Activated naive CD8-positive, alpha-beta T cell treated with anti-CD3 and anti-CD28 coated beads for 36 hours (primary cell): ENCODE measurements at regions not wholly inside any gene's neighbourhood (a gene's known extent, or its start where the extent isn't known, plus 50 kb on each side); places are given as distances from the start of the nearest gene placed in this dataset.
"Not testable (repeated sequence)": the region's sequence is repeated elsewhere in the genome, so short reads cannot be mapped to it uniquely, and the experiment has no call there.

Source experiments
- DNase-seq: peaks from one replicate; pipeline ENCODE4 v3.0.0; 2021
- H3K27ac Mint-ChIP-seq: one replicate; pipeline ENCODE4 v1.8.0; 2022; ENCODE audit warnings: mild to moderate bottlenecking, moderate library complexity, mixed read lengths
- H3K27me3 Mint-ChIP-seq: one replicate; pipeline ENCODE4 v1.8.0; 2022; ENCODE audit warnings: mild to moderate bottlenecking, mixed read lengths
- H3K36me3 Mint-ChIP-seq: one replicate; pipeline ENCODE4 v1.8.0; 2021; ENCODE audit warnings: mild to moderate bottlenecking, mixed read lengths
- H3K4me1 Mint-ChIP-seq: one replicate; pipeline ENCODE4 v1.8.0; 2021; ENCODE audit warnings: mixed read lengths
- H3K4me3 Mint-ChIP-seq: one replicate; pipeline ENCODE4 v1.8.0; 2022; ENCODE audit warnings: mild to moderate bottlenecking, moderate library complexity, mixed read lengths
- H3K9me3 Mint-ChIP-seq: one replicate; pipeline ENCODE4 v1.8.0; 2022; ENCODE audit warnings: mixed read lengths

- DNase-seq: no peak
- Mint-ChIP-seq H3K4me1 (no peaks in the 10 kb centered on the region), H3K4me3 (no peak overlapping the region), H3K36me3 (no peaks in the 10 kb centered on the region), H3K9me3 (no peaks in the 10 kb centered on the region), H3K27ac (no peak overlapping the region), H3K27me3 (no peaks in the 10 kb centered on the region)
Measured at GRCh38 chr10:61066661-61067344, 122.8 kb upstream of the RHOBTB1 start.

DNA sequence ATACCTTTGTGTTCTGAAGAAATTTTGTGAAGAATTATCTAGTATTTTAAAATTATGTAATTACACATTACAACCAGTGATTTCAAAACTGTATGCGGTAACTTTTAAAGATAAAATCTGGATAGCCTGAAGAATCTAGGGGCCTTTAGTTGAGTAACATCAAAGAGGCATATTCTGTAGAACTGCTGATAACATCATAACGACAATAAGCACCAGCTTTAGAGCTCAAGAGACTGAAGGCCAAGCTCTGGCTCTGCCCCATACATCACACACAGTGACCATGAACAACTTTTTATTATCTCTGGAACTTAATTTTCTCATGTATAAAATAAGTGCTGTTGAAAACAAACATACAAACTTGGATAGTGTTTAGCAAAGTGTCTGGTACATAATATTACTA lies 121.1 kb upstream of the RHOBTB1 start:
- Mint-ChIP-seq H3K36me3 (no peaks in the 10 kb centered on the region), H3K9me3 (no peaks in the 10 kb centered on the region), H3K4me1 (no peaks in the 10 kb centered on the region)

GRCh38 chr10:61064356-61064755 lies 120.4 kb upstream of the RHOBTB1 start:
- Mint-ChIP-seq H3K4me3 (no peak overlapping the region), H3K9me3 (no peaks in the 10 kb centered on the region), H3K27ac (no peak overlapping the region), H3K27me3 (no peaks in the 10 kb centered on the region), H3K4me1 (no peaks in the 10 kb centered on the region), H3K36me3 (no peaks in the 10 kb centered on the region)
- DNase-seq: no peak

More for the DNA sequence above, 121.1 kb upstream of the RHOBTB1 start:
- H3K27ac Mint-ChIP-seq: no peak overlapping the region
- H3K4me3 Mint-ChIP-seq: no peak overlapping the region
- DNase-seq: no peak
- no peaks in the 10 kb centered on the region for H3K27me3 Mint-ChIP-seq

DNA sequence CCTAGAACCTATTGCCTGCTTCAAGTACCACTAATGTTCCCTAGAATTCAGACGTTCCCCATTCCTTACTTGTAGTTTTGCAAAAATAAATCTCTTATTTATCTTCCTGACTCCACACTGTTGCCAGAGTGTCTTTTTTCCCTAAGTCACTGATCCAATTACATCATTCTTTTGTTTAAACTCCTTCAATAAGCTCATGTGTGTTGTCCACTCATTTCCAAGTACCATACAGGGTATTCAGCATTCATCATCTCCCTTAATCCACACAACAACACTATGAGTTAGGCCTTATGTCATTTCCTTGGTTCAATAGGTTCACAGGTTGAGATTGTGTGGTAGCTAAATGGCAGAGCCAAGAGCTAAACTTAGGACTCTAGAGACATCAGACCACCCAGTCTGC lies 119.9 kb upstream of the RHOBTB1 start:
- H3K9me3 Mint-ChIP-seq: no peaks in the 10 kb centered on the region

DNA sequence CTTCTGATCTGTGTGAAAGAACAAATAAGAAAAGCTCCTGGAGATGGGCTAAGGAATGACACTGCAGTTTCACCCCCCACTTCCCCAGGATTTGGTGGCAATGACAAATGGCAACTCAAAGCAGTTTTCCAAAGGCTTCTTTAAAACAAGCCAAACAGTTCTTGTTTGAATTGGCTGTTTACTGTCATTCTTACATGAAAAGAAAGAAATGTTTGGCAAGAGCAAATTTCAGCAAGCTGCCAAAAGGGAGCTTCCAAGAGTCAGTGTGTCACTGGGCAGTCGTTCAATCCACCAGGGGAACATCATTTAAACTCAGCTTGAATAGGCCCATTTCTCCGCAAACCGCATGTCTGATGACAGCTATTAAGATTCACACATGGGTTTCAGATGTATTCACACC lies 119.0 kb upstream of the RHOBTB1 start:
- no peaks in the 10 kb centered on the region for H3K4me1 Mint-ChIP-seq
- no peaks in the 10 kb centered on the region for H3K27me3 Mint-ChIP-seq
- H3K27ac Mint-ChIP-seq: no peak overlapping the region
- H3K4me3 Mint-ChIP-seq: no peak overlapping the region
- no peak for DNase-seq
- H3K36me3 Mint-ChIP-seq: no peaks in the 10 kb centered on the region
- no peaks in the 10 kb centered on the region for H3K9me3 Mint-ChIP-seq

More for the DNA sequence above, 119.9 kb upstream of the RHOBTB1 start:
- Mint-ChIP-seq H3K4me3 (no peak overlapping the region), H3K27me3 (no peaks in the 10 kb centered on the region), H3K4me1 (no peaks in the 10 kb centered on the region), H3K36me3 (no peaks in the 10 kb centered on the region), H3K27ac (no peak overlapping the region)
- no peak for DNase-seq

GRCh38 chr10:61061923-61062504 lies 118.0 kb upstream of the RHOBTB1 start:
- Mint-ChIP-seq H3K27ac (no peak overlapping the region), H3K36me3 (no peaks in the 10 kb centered on the region), H3K27me3 (no peaks in the 10 kb centered on the region), H3K4me1 (no peaks in the 10 kb centered on the region), H3K9me3 (no peaks in the 10 kb centered on the region), H3K4me3 (no peak overlapping the region)
- no peak for DNase-seq

- Mint-ChIP-seq H3K9me3 (no peaks in the 10 kb centered on the region), H3K4me3 (no peak overlapping the region), H3K27me3 (no peaks in the 10 kb centered on the region), H3K4me1 (no peaks in the 10 kb centered on the region), H3K36me3 (no peaks in the 10 kb centered on the region), H3K27ac (no peak overlapping the region)
- DNase-seq: no peak
Measured at GRCh38 chr10:61059636-61060035, 115.7 kb upstream of the RHOBTB1 start.

- Mint-ChIP-seq H3K27ac (no peak overlapping the region), H3K36me3 (no peaks in the 10 kb centered on the region), H3K4me3 (no peak overlapping the region), H3K9me3 (no peaks in the 10 kb centered on the region), H3K4me1 (no peaks in the 10 kb centered on the region), H3K27me3 (no peaks in the 10 kb centered on the region)
- DNase-seq: no peak
Measured at GRCh38 chr10:61052469-61053205, 108.7 kb upstream of the RHOBTB1 start.

DNA sequence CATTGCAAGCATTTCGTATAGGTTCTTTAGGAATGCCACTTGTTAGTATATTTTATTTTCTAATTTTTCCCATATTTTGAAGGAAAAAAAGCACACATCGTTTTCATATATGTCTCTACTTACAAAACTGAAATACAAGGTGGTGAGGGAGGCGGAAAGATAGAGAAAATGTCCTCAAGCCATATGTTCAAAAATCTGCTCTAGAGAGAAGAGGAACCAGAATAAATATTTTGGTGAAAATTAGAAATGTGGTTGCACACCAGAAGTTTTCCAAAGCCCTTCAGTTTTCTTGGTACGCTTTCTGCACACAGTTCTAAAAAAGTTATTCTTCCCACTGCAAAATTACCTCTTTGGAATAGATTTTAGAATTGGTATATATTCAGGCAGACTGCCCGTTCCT lies 107.4 kb upstream of the RHOBTB1 start:
- H3K27ac Mint-ChIP-seq: no peak overlapping the region
- no peak for DNase-seq
- H3K36me3 Mint-ChIP-seq: no peaks in the 10 kb centered on the region
- no peaks in the 10 kb centered on the region for H3K9me3 Mint-ChIP-seq
- no peaks in the 10 kb centered on the region for H3K27me3 Mint-ChIP-seq
- H3K4me3 Mint-ChIP-seq: no peak overlapping the region
- no peaks in the 10 kb centered on the region for H3K4me1 Mint-ChIP-seq

GRCh38 chr10:61050120-61050745 lies 106.2 kb upstream of the RHOBTB1 start:
- no peaks in the 10 kb centered on the region for H3K4me1 Mint-ChIP-seq
- no peak for DNase-seq
- H3K36me3 Mint-ChIP-seq: no peaks in the 10 kb centered on the region
- no peak overlapping the region for H3K27ac Mint-ChIP-seq
- H3K27me3 Mint-ChIP-seq: no peaks in the 10 kb centered on the region
- H3K9me3 Mint-ChIP-seq: no peaks in the 10 kb centered on the region
- H3K4me3 Mint-ChIP-seq: no peak overlapping the region

- Mint-ChIP-seq H3K4me1 (no peaks in the 10 kb centered on the region), H3K27me3 (no peaks in the 10 kb centered on the region), H3K27ac (no peak overlapping the region), H3K4me3 (no peak overlapping the region), H3K36me3 (no peaks in the 10 kb centered on the region), H3K9me3 (no peaks in the 10 kb centered on the region)
- DNase-seq: no peak
Measured at GRCh38 chr10:61049386-61049785, 105.4 kb upstream of the RHOBTB1 start.

GRCh38 chr10:61047788-61048560 lies 104.0 kb upstream of the RHOBTB1 start:
- Mint-ChIP-seq H3K9me3 (no peaks in the 10 kb centered on the region), H3K4me3 (no peak overlapping the region), H3K36me3 (no peaks in the 10 kb centered on the region), H3K27ac (no peak overlapping the region), H3K27me3 (no peaks in the 10 kb centered on the region), H3K4me1 (no peaks in the 10 kb centered on the region)
- DNase-seq: no peak

- Mint-ChIP-seq H3K27ac (no peak overlapping the region), H3K4me3 (no peak overlapping the region), H3K9me3 (no peaks in the 10 kb centered on the region), H3K27me3 (no peaks in the 10 kb centered on the region), H3K4me1 (no peaks in the 10 kb centered on the region), H3K36me3 (no peaks in the 10 kb centered on the region)
- DNase-seq: no peak
Measured at GRCh38 chr10:61047081-61047480, 103.1 kb upstream of the RHOBTB1 start.

DNA sequence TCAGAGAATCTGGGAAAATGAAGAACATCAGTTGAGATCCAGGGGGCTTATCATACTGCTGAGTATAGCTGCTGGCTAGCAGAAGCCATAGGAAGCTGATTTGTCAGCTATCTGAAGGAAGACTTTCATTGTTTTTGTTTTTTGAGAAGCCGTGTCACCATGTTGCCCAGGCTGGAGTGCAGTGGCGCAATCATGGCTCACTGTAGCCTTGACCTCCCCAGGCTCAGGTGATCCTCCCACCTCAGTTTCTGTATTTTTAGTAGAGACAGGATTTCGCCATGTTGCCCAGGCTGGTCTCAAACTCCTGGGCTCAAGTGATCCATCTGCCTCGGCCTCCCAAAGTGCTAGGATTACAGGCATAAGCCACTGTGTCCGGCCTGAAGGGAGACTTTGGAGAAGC lies 101.5 kb upstream of the RHOBTB1 start:
- not testable (repeated sequence) for DNase-seq, H3K4me3 Mint-ChIP-seq, H3K27ac Mint-ChIP-seq, H3K4me1 Mint-ChIP-seq, H3K27me3 Mint-ChIP-seq, H3K9me3 Mint-ChIP-seq, H3K36me3 Mint-ChIP-seq

DNA sequence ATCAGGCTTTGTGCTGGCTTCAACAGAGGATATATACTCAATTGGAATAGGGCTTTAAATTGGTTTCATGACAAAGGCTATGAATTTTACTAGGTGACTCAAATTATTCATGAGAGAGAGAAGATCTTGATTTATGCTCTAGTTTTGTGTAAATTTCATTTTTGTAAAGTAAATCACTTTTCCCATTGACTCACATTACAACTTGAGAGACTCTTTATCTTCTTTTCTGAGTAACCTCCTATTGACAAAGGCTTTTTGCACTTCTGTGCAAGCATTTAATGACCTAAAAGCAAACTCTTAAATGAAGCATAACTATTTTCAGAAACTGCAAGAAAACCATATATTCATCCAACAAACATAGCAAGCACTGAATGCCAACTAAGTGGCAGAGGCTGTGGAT lies 98.5 kb upstream of the RHOBTB1 start:
- DNase-seq: no peak

More for the DNA sequence above, 98.5 kb upstream of the RHOBTB1 start:
- H3K27me3 Mint-ChIP-seq: peaks cover 3% of the 10 kb centered on the region
- no peaks in the 10 kb centered on the region for H3K9me3 Mint-ChIP-seq
- H3K4me3 Mint-ChIP-seq: no peak overlapping the region
- no peak overlapping the region for H3K27ac Mint-ChIP-seq
- H3K4me1 Mint-ChIP-seq: no peaks in the 10 kb centered on the region
- no peaks in the 10 kb centered on the region for H3K36me3 Mint-ChIP-seq
